ENCODE measurements at regions not wholly inside any gene's neighbourhood (a gene's known extent, or its start where the extent isn't known, plus 50 kb on each side); places are given as distances from the start of the nearest gene placed in this dataset.

DNA sequence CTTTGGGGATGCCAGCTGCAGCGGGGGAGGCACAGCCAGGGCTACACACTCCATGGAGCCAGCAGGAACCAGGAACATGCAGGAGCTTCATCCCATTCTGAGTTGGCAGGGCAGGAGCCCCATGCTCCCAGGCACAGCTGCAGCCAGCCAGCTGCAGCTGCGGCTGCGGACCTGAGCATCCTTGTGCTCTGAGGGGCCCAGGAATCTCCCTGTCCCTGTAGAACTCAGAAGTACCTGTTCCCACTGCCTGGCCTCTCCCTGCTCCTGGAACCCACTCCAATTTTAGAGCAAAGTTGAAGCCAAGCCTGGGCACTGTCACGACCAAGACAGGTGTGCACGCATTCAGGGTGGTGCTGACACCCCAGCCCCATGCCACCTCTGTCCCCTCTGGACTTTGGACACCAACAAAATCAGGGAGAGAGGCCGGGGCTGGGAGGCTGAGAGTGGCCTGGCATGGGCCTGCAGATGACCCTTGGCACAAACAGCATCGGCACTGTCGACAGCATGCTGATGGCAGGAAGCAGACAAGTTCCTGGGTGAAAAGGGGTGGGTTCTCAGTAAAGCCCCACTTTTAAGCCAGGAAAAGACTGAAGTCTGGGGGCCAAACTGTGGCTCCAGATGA lies 257.3 kb upstream of the LRFN5 start:
- TF ChIP-seq TARDBP (CRISPR knock-in tag; IDR thresholded peaks at IDR 0.05) (no peak), FOXJ3 (CRISPR knock-in tag; IDR thresholded peaks at IDR 0.05; ENCODE audit: borderline replicate concordance) (no peak), PTBP1 (IDR thresholded peaks at IDR 0.05; ENCODE audit: low read depth, low read length, poor library complexity, severe bottlenecking) (no peak), EED (CRISPR knock-in tag; IDR thresholded peaks at IDR 0.05) (no peak), POLR2A (IDR thresholded peaks at IDR 0.05; ENCODE audit: insufficient read depth in 1 of 2, low read depth in 2 of 2, low read length in 2 of 2) (no peak), FOXO1 (CRISPR knock-in tag; IDR thresholded peaks at IDR 0.05) (no peak), ATF5 (CRISPR knock-in tag; IDR thresholded peaks at IDR 0.05; ENCODE audit: low read depth) (no peak)
- TF ChIP-seq, protein P1, sequence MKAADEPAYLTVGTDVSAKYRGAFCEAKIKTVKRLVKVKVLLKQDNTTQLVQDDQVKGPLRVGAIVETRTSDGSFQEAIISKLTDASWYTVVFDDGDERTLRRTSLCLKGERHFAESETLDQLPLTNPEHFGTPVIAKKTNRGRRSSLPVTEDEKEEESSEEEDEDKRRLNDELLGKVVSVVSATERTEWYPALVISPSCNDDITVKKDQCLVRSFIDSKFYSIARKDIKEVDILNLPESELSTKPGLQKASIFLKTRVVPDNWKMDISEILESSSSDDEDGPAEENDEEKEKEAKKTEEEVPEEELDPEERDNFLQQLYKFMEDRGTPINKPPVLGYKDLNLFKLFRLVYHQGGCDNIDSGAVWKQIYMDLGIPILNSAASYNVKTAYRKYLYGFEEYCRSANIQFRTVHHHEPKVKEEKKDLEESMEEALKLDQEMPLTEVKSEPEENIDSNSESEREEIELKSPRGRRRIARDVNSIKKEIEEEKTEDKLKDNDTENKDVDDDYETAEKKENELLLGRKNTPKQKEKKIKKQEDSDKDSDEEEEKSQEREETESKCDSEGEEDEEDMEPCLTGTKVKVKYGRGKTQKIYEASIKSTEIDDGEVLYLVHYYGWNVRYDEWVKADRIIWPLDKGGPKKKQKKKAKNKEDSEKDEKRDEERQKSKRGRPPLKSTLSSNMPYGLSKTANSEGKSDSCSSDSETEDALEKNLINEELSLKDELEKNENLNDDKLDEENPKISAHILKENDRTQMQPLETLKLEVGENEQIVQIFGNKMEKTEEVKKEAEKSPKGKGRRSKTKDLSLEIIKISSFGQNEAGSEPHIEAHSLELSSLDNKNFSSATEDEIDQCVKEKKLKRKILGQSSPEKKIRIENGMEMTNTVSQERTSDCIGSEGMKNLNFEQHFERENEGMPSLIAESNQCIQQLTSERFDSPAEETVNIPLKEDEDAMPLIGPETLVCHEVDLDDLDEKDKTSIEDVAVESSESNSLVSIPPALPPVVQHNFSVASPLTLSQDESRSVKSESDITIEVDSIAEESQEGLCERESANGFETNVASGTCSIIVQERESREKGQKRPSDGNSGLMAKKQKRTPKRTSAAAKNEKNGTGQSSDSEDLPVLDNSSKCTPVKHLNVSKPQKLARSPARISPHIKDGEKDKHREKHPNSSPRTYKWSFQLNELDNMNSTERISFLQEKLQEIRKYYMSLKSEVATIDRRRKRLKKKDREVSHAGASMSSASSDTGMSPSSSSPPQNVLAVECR (CRISPR knock-in tag; IDR thresholded peaks at IDR 0.05; ENCODE audit: borderline replicate concordance): no peak

Data from HepG2 (cell line).